IPS-NIHi7 (cell line): ENCODE measurements at regions not wholly inside any gene's neighbourhood (a gene's known extent, or its start where the extent isn't known, plus 50 kb on each side); places are given as distances from the start of the nearest gene placed in this dataset.
"Not testable (repeated sequence)": the region's sequence is repeated elsewhere in the genome, so short reads cannot be mapped to it uniquely, and the experiment has no call there.

Experiments
- DNase-seq: peaks from one replicate; pipeline ENCODE4 v3.0.0; 2012; ENCODE audit warnings: mixed read lengths; ENCODE audit errors: extremely low spot score

DNA sequence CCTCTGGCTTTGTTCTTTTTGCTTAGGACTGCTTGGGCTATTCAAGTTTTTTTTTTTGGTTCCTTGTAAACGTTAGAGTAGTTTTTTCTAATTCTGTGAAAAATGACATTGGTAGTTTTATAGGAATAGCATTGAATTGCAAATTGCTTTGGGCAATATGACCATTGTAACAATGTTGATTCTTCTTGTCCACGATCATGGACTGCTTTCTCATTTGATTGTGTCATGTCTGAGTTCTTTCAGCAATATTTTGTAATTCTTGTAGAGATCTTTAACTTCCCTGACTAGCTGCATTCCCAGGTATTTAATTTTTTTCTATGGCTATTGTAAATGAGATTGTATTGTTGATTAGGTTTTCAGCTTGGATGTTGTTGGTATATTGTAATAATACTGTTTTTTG is 286.2 kb upstream of the C1QTNF3 start:
- DNase-seq: not testable (repeated sequence)

DNA sequence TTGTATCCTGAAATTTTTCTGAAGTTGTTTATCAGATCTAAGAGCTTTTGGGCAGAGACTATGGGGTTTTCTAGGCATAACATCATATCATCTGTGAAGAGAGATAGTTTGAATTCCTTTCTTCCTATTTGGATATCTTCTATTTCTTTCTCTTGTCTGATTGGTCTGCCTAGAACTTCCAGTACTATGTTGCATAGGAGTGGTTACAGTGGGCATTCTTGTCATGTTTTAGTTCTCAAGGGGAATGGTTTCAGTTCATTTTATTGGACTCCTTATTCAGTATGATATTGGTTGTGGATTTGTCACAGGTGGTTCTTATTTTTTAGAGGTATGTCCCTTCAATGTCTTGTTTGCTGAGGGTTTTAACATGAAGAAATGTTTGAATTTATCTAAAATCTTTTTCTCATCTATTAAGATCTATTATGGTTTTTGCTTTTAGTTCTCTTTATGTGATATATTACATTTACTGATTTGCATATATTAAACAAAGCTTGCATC is 286.6 kb upstream of the C1QTNF3 start:
- not testable (repeated sequence) for DNase-seq

DNA sequence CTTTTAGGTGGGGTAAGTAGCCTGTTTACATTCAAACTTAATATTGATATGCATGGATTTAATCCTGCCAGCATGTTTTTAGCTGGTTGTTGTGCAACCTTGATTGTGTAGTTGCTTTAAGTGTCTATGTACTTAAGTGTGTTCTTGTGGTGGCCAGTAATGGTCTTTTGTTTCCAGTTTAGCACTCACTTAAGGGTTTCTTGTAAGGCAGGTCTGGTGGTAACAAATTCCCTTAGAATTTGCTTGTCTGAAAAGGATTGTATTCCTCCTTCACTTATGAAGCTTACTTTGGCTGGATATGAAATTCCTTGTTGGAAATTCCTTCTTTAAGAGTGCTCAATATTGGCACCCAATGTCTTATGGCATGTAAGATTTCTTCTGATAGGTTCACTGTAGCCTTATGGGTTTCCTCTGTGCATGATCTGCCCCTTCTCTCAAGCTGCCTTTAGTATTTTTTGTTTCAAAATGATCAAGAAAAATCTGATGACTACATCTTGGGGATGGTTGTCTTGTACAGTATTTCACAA is 289.0 kb upstream of the C1QTNF3 start:
- DNase-seq: not testable (repeated sequence)

- DNase-seq: not testable (repeated sequence)
These were observed 296.5 kb upstream of the C1QTNF3 start for GRCh38 chr5:34339408-34340001.

DNA sequence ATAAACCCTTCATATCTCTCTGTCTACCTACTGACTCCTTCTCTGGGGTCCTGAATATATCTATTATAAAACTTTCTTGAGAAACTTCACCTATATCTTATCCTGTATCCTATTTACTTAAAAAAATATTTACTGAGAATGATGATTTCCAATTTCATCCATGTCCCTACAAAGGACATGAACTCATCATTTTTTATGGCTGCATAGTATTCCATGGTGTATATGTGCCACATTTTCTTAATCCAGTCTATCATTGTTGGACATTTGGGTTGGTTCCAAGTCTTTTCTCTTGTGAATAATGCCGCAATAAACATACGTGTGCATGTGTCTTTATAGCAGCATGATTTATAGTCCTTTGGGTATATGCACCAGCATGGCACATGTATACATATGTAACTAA is 301.7 kb upstream of the RAI14 start:
- not testable (repeated sequence) for DNase-seq

- not testable (repeated sequence) for DNase-seq
These were observed 284.7 kb upstream of the RAI14 start for GRCh38 chr5:34371417-34371816.

DNA sequence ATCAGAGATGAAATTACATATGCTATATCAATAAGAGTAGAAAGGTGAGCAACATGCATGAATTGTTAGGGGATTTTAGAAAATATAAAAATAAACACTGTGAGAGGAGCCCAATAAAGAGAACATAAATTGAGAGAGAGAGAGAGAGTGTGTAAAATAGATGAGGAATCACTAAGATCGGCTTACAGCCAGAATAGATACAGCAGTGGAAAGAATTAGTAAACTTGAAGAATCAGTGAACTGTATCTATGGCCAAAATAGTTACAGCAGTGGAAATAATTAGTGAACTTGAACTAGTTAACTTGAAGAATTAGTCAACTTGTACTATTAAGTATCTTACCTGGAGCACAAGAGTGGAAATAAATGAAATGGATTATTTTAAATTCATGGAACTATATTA is 284.3 kb upstream of the RAI14 start:
- not testable (repeated sequence) for DNase-seq

DNA sequence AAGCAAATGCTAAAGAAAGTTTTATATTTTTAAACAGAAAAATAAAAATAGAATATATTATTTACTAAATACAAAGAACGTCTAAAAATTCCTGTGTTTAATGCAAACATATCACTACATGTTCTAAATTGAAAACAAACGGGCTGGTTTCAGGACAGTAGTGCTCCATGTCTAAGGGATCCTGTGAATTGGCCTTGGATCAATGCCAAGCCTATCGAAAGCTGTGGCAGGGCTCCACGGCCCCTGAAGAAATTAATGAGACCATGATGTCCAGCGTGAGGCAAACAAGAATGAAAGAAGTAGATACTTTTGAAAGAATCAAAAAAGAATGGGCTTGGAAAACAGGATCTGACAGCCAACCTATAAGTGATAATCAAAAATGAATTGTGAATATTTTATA is 283.4 kb upstream of the RAI14 start:
- not testable (repeated sequence) for DNase-seq

DNA sequence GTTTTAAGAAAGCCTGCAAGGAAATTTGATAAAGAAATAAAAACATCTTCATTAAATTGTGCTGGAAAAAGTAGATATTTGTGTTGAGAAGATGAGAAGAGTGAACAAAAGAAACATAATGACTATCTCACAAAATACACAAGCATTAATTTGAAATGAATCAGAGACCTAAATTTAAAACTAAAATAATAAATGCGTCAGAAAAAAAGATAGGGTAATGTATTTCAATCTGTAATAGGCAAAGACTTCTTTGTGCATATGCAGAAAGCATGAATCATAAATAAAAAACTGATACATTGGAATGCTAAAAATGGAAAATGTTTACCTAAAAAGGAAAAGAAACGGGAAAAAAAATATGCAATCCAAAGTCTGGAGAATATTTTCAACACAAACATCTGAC is 278.5 kb upstream of the RAI14 start:
- DNase-seq: not testable (repeated sequence)

DNA sequence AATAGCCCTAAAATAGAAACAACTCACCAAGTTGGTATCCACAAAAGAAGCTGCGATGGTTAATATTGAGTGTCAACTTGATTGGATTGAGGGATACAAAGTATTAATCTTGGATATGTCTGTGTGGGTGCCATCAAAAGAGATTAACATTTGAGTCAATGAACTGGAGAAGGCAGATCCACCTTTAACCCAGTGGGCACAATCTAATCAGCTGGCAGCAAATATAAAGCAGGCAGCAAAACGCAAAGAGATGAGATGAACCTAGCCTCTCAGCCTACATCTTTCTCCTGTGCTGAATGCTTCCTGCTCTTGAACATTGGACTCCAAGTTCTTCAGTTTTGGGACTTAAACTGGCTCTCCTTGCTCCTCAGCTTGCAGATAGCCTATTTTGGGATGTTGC is 277.6 kb upstream of the RAI14 start:
- DNase-seq: not testable (repeated sequence)

- not testable (repeated sequence) for DNase-seq
These were observed 267.4 kb upstream of the RAI14 start for GRCh38 chr5:34388754-34389153.

DNA sequence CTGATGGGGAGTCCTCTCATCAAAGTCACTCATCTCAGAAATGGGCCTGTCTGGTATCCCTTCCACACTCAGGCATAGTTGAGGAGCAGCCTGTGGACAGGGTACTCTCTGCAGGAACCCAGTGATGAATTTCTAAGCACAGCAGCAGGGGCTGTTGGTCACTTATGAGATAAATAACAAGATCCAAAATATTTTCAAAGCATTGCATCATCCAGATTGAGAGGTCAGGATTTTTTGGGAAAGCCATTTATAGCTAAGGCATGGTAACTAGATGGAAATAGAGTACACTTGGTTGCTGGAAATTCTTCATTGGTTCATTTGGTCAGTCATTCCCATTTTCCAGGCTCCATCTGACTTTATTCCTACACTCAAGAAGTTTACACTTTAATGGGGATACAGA is 246.8 kb upstream of the RAI14 start:
- DNase-seq: no peak

- no peak for DNase-seq
These were observed 245.6 kb upstream of the RAI14 start for GRCh38 chr5:34410411-34411139.

GRCh38 chr5:34411470-34412346 is 244.4 kb upstream of the RAI14 start:
- peak; percentile 75 for DNase-seq

DNA sequence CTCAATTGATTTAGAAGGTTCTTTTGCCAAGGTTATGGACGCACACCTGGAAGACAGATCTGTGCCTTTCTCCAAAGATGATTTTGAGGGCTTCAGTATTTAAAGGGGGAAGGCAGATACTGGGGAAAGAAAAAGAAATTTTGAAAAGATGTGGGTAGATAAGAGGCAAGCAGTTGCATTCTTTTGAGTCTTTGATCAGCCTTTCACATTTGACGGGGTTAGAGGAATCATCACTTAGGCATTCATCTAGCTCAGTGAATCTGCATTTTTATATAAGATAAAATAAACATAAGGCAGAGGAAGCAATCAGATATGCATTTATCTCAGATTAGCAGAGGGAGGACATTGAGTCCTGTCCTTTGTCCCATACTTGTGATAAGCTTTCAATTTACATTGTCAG is 243.4 kb upstream of the RAI14 start:
- DNase-seq: no peak

DNA sequence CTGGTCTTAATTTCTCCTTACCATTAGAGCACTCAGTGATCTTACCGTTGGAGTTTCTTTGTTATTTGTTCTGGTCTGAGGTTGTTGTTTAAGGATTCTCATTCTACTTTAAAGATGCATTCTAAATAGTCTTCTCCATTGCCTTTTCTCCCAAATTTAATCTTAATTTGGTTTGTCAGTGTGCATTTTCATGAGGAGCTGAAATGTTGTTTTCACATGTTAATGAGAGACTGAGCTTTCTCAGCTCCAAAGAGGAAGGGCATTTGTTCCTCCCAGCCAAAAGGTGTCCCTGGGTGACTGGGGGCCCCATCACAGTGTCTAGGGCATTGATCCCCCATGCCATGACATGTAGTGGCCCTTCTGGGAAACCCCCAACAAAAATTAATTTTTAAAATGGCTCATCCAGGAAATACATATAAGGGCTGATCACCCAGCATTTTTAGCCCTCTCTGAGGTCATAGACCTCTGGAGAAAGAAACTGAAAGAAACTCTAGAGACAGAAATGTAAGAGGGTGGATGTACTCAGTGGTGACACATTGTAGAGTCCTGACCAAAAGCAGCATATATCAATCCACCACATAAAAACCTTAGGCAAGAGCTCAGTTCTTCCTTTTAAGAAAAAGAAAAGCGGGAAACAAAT is 240.4 kb upstream of the RAI14 start:
- DNase-seq: no peak

GRCh38 chr5:34416501-34417008 is 239.6 kb upstream of the RAI14 start:
- DNase-seq: no peak

DNA sequence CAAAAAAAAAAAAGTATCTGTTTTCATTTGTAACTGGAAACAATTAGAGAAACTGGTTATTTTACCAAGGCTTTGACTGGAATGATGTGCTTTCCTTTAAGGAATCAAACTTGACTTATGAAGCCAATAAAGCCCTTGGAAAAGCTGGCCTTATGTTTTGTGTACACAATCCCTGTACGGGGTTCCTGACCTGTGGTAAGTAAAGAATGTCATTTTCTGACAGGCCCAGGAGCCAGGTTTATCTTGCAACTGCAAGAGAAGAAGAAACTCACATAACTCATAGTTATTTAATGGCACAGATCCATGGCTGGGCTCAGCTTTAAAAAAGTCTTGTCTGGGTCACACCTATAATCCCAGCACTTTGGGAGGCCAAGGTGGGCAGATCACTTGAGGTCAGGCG is 235.9 kb upstream of the RAI14 start:
- not testable (repeated sequence) for DNase-seq

- no peak for DNase-seq
These were observed 219.2 kb upstream of the RAI14 start for GRCh38 chr5:34436761-34437501.

DNA sequence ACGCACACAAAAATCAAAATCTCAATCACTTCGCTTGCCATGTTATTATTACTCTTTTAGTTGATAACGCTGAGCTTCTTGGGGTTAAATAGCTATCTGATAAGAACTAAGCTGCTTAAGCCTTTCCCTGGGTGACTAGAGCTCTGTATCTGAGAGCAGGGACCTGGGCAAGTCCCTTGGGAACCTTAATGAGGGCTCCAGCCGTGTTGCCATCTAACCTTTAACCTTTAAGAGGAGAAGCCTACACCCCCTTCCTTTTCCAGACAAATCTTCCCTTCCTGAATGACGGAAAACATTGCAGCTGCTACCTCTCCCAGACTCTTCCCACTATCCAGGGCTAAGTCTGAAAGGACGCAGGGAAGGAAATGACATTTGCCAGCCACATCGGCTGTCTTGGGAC is 216.5 kb upstream of the RAI14 start:
- no peak for DNase-seq

DNA sequence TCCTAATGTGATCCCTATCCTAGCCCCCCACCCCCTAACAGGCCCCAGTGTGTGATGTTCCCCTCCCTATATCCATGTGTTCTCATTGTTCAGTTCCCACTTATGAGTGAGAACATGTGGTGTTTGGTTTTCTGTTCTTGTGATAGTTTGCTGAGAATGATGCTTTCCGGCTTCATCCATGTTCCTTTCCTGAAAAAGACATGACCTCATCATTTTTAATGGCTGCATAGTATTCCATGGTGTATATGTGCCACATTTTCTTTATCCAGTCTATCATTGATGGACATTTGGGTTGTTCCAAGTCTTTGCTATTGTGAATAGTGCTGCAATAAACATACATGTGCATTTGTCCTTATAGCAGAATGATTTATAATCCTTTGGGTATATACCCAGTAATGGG is 214.4 kb upstream of the RAI14 start:
- DNase-seq: not testable (repeated sequence)
